IMR-90 (cell line): ENCODE measurements at regions not wholly inside any gene's neighbourhood (a gene's known extent, or its start where the extent isn't known, plus 50 kb on each side); places are given as distances from the start of the nearest gene placed in this dataset.

ENCODE experiments used
- BHLHE40 ChIP-seq: fragments of 150-350 bp; IDR thresholded peaks from 2 replicates; pipeline ENCODE4 v1.6.1; 2016; ENCODE audit warnings: mild to moderate bottlenecking, low read depth, low read length
- CEBPB ChIP-seq: IDR thresholded peaks from 2 replicates; pipeline ENCODE4 v1.6.1; 2012; ENCODE audit warnings: low read depth, low read length, improper control_type of control experiment
- ELK1 ChIP-seq: fragments of 150-350 bp; IDR thresholded peaks from 2 replicates; pipeline ENCODE4 v1.6.1; 2016; ENCODE audit warnings: low read depth, mild to moderate bottlenecking, low read length, moderate library complexity, borderline replicate concordance
- FOS ChIP-seq: fragments of 150-350 bp; IDR thresholded peaks from 2 replicates; pipeline ENCODE4 v1.6.1; 2016; ENCODE audit warnings: low read depth, low read length
- MXI1 ChIP-seq: IDR thresholded peaks from 2 replicates; pipeline ENCODE4 v1.6.1; 2012; ENCODE audit warnings: low read depth, mild to moderate bottlenecking, low read length, moderate library complexity, borderline replicate concordance
- NFE2L2 ChIP-seq: fragments of 150-350 bp; IDR thresholded peaks from 2 replicates; pipeline ENCODE4 v1.6.1; 2016; ENCODE audit warnings: low read depth, mild to moderate bottlenecking, low read length
- POLR2A ChIP-seq: IDR thresholded peaks from 2 replicates; pipeline ENCODE4 v1.6.1; 2012; ENCODE audit warnings: mild to moderate bottlenecking, low read depth, low read length
- RAD21 ChIP-seq: IDR thresholded peaks from 2 replicates; pipeline ENCODE4 v1.6.1; 2012; ENCODE audit warnings: low read length, improper control_type of control experiment
- RCOR1 ChIP-seq: IDR thresholded peaks from 2 replicates; pipeline ENCODE4 v1.6.1; 2012; ENCODE audit warnings: mild to moderate bottlenecking, low read length, improper control_type of control experiment; ENCODE audit not compliant: insufficient replicate concordance
- RFX5 ChIP-seq: IDR thresholded peaks from 2 replicates; pipeline ENCODE4 v1.8.0; 2012; ENCODE audit warnings: low read depth, mild to moderate bottlenecking, low read length, moderate library complexity
- SMC3 ChIP-seq: fragments of 150-350 bp; IDR thresholded peaks from 2 replicates; pipeline ENCODE4 v1.6.1; 2016; ENCODE audit warnings: low read depth, mild to moderate bottlenecking, antibody characterized with exemption, low read length, moderate library complexity
- USF2 ChIP-seq: fragments of 150-350 bp; IDR thresholded peaks from 2 replicates; pipeline ENCODE4 v1.6.1; 2017; ENCODE audit warnings: mild to moderate bottlenecking, antibody characterized with exemption, low read length, low read depth
- TF ChIP-seq, protein P1 (sequence below): conservative IDR thresholded peaks from 2 replicates; pipeline ENCODE4 v1.5.1; 2012; ENCODE audit warnings: mild to moderate bottlenecking, low read depth, low read length, improper control_type of control experiment

DNA sequence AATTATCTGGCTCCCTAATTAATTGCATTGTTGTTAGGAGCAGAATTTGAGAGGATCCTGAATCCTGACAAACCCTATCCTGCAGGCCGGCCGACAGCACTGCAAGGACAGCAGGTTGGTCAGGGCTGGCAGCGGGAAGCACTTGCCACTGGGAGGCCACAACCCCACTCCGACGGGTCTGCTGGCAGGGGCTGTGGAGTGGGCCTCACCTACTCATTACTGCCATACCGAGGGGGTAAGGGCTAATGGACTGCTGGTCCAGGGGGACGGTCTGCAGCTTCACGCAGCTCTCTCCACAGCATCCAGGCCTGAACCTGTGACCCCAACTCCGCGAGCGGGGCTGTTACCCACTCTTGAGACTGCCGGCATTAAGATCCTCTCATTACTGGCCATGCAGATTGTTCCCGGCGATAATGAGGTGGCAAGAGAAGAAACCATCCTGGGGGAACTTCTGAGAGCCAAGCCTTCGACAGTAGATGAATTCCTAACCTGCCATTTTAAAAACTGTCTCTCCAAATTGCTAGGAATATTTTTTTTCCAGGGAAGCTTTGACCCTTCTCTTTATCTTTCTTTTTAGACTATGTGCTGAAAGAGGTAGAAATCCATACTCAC is 501.3 kb downstream of the OMA1 start:
- no peak for TF ChIP-seq RFX5
- TF ChIP-seq, protein P1, sequence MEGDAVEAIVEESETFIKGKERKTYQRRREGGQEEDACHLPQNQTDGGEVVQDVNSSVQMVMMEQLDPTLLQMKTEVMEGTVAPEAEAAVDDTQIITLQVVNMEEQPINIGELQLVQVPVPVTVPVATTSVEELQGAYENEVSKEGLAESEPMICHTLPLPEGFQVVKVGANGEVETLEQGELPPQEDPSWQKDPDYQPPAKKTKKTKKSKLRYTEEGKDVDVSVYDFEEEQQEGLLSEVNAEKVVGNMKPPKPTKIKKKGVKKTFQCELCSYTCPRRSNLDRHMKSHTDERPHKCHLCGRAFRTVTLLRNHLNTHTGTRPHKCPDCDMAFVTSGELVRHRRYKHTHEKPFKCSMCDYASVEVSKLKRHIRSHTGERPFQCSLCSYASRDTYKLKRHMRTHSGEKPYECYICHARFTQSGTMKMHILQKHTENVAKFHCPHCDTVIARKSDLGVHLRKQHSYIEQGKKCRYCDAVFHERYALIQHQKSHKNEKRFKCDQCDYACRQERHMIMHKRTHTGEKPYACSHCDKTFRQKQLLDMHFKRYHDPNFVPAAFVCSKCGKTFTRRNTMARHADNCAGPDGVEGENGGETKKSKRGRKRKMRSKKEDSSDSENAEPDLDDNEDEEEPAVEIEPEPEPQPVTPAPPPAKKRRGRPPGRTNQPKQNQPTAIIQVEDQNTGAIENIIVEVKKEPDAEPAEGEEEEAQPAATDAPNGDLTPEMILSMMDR: no peak
- TF ChIP-seq ELK1: no peak
- no peak for TF ChIP-seq BHLHE40
- TF ChIP-seq NFE2L2: no peak
- no peak for TF ChIP-seq POLR2A
- no peak for TF ChIP-seq SMC3
- no peak for TF ChIP-seq CEBPB
- TF ChIP-seq RAD21: no peak
- no peak for TF ChIP-seq FOS
- no peak for TF ChIP-seq USF2
- TF ChIP-seq RCOR1: no peak
- TF ChIP-seq MXI1: no peak
